ENCODE measurements at regions not wholly inside any gene's neighbourhood (a gene's known extent, or its start where the extent isn't known, plus 50 kb on each side); places are given as distances from the start of the nearest gene placed in this dataset.

- no peak overlapping the region for H3K4me2 ChIP-seq (ENCODE audit: insufficient read depth, low read length)
- no peak overlapping the region for H2AFZ ChIP-seq (ENCODE audit: low read length)
- no peak overlapping the region for H3K27ac ChIP-seq (ENCODE audit: low read depth, low read length)
- no peaks in the 10 kb centered on the region for H4K20me1 ChIP-seq (ENCODE audit: insufficient read depth, low read length)
- no peaks in the 10 kb centered on the region for H3K27me3 ChIP-seq (ENCODE audit: insufficient read depth, low read length)
- no peaks in the 10 kb centered on the region for H3K4me1 ChIP-seq (ENCODE audit: insufficient read depth, low read length)
- no peak overlapping the region for H3K4me3 ChIP-seq (ENCODE audit: insufficient read depth, low read length)
- TF ChIP-seq, protein P1, sequence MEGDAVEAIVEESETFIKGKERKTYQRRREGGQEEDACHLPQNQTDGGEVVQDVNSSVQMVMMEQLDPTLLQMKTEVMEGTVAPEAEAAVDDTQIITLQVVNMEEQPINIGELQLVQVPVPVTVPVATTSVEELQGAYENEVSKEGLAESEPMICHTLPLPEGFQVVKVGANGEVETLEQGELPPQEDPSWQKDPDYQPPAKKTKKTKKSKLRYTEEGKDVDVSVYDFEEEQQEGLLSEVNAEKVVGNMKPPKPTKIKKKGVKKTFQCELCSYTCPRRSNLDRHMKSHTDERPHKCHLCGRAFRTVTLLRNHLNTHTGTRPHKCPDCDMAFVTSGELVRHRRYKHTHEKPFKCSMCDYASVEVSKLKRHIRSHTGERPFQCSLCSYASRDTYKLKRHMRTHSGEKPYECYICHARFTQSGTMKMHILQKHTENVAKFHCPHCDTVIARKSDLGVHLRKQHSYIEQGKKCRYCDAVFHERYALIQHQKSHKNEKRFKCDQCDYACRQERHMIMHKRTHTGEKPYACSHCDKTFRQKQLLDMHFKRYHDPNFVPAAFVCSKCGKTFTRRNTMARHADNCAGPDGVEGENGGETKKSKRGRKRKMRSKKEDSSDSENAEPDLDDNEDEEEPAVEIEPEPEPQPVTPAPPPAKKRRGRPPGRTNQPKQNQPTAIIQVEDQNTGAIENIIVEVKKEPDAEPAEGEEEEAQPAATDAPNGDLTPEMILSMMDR (IDR thresholded peaks at IDR 0.05; ENCODE audit: extremely low read depth, low read depth, low read length) = no peak
- no peaks in the 10 kb centered on the region for H3K79me2 ChIP-seq (ENCODE audit: insufficient read depth, low read length)
- H3K9me3 ChIP-seq (ENCODE audit: low read depth, low read length) = no peaks in the 10 kb centered on the region
- DNase-seq (ENCODE audit: insufficient read length, low spot score, missing footprints) = no peak
- no peaks in the 10 kb centered on the region for H3K36me3 ChIP-seq (ENCODE audit: insufficient read depth, low read length)
Measured at GRCh38 chr2:77602771-77603170, 80.6 kb upstream of the LRRTM4 start.

DNA sequence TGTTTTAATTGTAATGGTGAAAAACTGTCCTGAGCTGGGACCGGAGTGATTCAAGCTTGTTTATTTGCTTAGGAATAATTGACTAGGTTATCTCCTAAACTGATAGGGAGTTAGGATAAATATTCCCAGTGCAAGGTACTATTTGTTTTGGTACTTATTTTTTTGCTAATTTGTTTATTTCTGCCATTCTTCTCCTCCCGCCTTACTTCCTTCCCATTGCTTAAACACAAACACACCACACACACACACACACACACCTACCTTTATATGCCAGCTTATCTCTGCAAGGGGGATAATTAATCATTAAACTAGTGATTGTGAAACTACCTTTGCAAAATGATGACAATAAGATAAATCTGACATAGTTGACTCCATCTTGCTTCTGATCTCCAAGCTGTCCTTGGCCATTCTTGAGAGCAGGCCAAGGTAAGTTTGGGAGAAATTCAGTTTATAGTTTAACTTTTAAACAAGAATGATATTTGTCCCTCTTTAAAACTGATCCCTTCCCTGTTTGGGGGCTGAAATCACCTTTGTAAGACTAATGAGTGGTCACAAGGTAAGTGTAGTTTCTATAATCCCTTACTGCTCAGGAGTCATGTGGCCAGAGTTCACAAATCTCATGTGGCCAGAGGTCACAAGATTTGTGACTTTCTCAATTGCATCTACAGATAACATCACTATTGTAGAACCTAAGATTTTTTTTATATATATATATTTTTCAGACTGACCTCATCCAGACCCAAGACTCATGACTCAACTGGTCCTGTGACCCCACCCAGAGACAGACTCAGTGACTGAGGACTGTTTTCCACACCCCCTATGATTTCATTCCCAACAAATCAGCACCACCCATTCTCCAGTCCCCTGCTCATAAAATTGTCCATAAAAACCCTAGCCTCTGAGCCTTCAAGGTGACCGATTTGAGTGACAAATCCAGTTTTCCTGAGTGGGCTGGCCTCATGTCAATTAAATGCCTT lies 83.1 kb upstream of the LRRTM4 start:
- TF ChIP-seq, protein P1 (IDR thresholded peaks at IDR 0.05; ENCODE audit: extremely low read depth, low read depth, low read length) = no peak
- H3K4me1 ChIP-seq (ENCODE audit: insufficient read depth, low read length) = no peaks in the 10 kb centered on the region
- H3K36me3 ChIP-seq (ENCODE audit: insufficient read depth, low read length) = no peaks in the 10 kb centered on the region
- H3K4me3 ChIP-seq (ENCODE audit: insufficient read depth, low read length) = no peak overlapping the region
- H3K27me3 ChIP-seq (ENCODE audit: insufficient read depth, low read length) = no peaks in the 10 kb centered on the region
- no peak overlapping the region for H3K4me2 ChIP-seq (ENCODE audit: insufficient read depth, low read length)
- no peak overlapping the region for H2AFZ ChIP-seq (ENCODE audit: low read length)
- H4K20me1 ChIP-seq (ENCODE audit: insufficient read depth, low read length) = no peaks in the 10 kb centered on the region
- DNase-seq (ENCODE audit: insufficient read length, low spot score, missing footprints) = no peak
- no peaks in the 10 kb centered on the region for H3K9me3 ChIP-seq (ENCODE audit: low read depth, low read length)
- H3K27ac ChIP-seq (ENCODE audit: low read depth, low read length) = no peak overlapping the region
- H3K79me2 ChIP-seq (ENCODE audit: insufficient read depth, low read length) = no peaks in the 10 kb centered on the region

GRCh38 chr2:77608510-77608909 lies 86.3 kb upstream of the LRRTM4 start:
- Histone ChIP-seq H3K4me1 (ENCODE audit: insufficient read depth, low read length) (no peaks in the 10 kb centered on the region), H3K36me3 (ENCODE audit: insufficient read depth, low read length) (no peaks in the 10 kb centered on the region), H3K79me2 (ENCODE audit: insufficient read depth, low read length) (no peaks in the 10 kb centered on the region), H2AFZ (ENCODE audit: low read length) (no peak overlapping the region), H3K9me3 (ENCODE audit: low read depth, low read length) (no peaks in the 10 kb centered on the region), H3K27me3 (ENCODE audit: insufficient read depth, low read length) (no peaks in the 10 kb centered on the region), H3K4me2 (ENCODE audit: insufficient read depth, low read length) (no peak overlapping the region), H3K4me3 (ENCODE audit: insufficient read depth, low read length) (no peak overlapping the region), H3K27ac (ENCODE audit: low read depth, low read length) (no peak overlapping the region), H4K20me1 (ENCODE audit: insufficient read depth, low read length) (no peaks in the 10 kb centered on the region)
- no peak for DNase-seq (ENCODE audit: insufficient read length, low spot score, missing footprints)
- TF ChIP-seq, protein P1 (IDR thresholded peaks at IDR 0.05; ENCODE audit: extremely low read depth, low read depth, low read length) = no peak

- no peak for DNase-seq (ENCODE audit: insufficient read length, low spot score, missing footprints)
- no peaks in the 10 kb centered on the region for H3K4me1 ChIP-seq (ENCODE audit: insufficient read depth, low read length)
Measured at GRCh38 chr2:77629539-77629938, 107.4 kb upstream of the LRRTM4 start.

More at GRCh38 chr2:77629539-77629938, 107.4 kb upstream of the LRRTM4 start:
- H3K27ac ChIP-seq (ENCODE audit: low read depth, low read length) = no peak overlapping the region
- H3K36me3 ChIP-seq (ENCODE audit: insufficient read depth, low read length) = no peaks in the 10 kb centered on the region
- no peak overlapping the region for H2AFZ ChIP-seq (ENCODE audit: low read length)
- no peaks in the 10 kb centered on the region for H3K27me3 ChIP-seq (ENCODE audit: insufficient read depth, low read length)
- TF ChIP-seq, protein P1 (IDR thresholded peaks at IDR 0.05; ENCODE audit: extremely low read depth, low read depth, low read length) = no peak
- no peaks in the 10 kb centered on the region for H3K79me2 ChIP-seq (ENCODE audit: insufficient read depth, low read length)
- H4K20me1 ChIP-seq (ENCODE audit: insufficient read depth, low read length) = no peaks in the 10 kb centered on the region
- H3K9me3 ChIP-seq (ENCODE audit: low read depth, low read length) = no peaks in the 10 kb centered on the region
- H3K4me3 ChIP-seq (ENCODE audit: insufficient read depth, low read length) = no peak overlapping the region
- H3K4me2 ChIP-seq (ENCODE audit: insufficient read depth, low read length) = no peak overlapping the region
